WERI-Rb-1 (cell line): ENCODE measurements at regions not wholly inside any gene's neighbourhood (a gene's known extent, or its start where the extent isn't known, plus 50 kb on each side); places are given as distances from the start of the nearest gene placed in this dataset.
"Not testable (repeated sequence)": the region's sequence is repeated elsewhere in the genome, so short reads cannot be mapped to it uniquely, and the experiment has no call there.

ENCODE experiments used
- DNase-seq: peaks from one replicate; pipeline ENCODE4 v3.0.0-alpha.2; 2020
- H3K27ac ChIP-seq: fragments of 250-450 bp; sonication (Bioruptor Pico); 2 replicates; pipeline ENCODE4 v1.5.1; 2020; ENCODE audit warnings: mild to moderate bottlenecking, moderate library complexity
- H3K27me3 ChIP-seq: fragments of 250-450 bp; sonication (Bioruptor Pico); 2 replicates; pipeline ENCODE4 v1.5.1; 2021; ENCODE audit warnings: mild to moderate bottlenecking, low read depth, moderate library complexity; ENCODE audit not compliant: insufficient read depth, severe bottlenecking
- H3K36me3 ChIP-seq: fragments of 250-450 bp; sonication (Bioruptor Pico); 2 replicates; pipeline ENCODE4 v1.5.1; 2020; ENCODE audit warnings: mild to moderate bottlenecking, moderate library complexity
- H3K4me3 ChIP-seq: 2 replicates; pipeline ENCODE4 v1.5.1; 2011; ENCODE audit warnings: low read depth, mild to moderate bottlenecking, control low read depth, low read length
- H3K9me3 ChIP-seq: fragments of 250-450 bp; sonication (Bioruptor Pico); 2 replicates; pipeline ENCODE4 v1.5.1; 2021; ENCODE audit warnings: mild to moderate bottlenecking, moderate library complexity; ENCODE audit not compliant: severe bottlenecking
- TF ChIP-seq, protein P1 (sequence below): IDR thresholded peaks from 2 replicates; pipeline ENCODE4 v1.5.1; 2011; ENCODE audit warnings: low read depth, mild to moderate bottlenecking, control low read depth, inconsistent platforms, low read length

GRCh38 chr4:66562276-66562806, 892.1 kb upstream of the EPHA5 start:
- DNase-seq: no peak
- TF ChIP-seq, protein P1, sequence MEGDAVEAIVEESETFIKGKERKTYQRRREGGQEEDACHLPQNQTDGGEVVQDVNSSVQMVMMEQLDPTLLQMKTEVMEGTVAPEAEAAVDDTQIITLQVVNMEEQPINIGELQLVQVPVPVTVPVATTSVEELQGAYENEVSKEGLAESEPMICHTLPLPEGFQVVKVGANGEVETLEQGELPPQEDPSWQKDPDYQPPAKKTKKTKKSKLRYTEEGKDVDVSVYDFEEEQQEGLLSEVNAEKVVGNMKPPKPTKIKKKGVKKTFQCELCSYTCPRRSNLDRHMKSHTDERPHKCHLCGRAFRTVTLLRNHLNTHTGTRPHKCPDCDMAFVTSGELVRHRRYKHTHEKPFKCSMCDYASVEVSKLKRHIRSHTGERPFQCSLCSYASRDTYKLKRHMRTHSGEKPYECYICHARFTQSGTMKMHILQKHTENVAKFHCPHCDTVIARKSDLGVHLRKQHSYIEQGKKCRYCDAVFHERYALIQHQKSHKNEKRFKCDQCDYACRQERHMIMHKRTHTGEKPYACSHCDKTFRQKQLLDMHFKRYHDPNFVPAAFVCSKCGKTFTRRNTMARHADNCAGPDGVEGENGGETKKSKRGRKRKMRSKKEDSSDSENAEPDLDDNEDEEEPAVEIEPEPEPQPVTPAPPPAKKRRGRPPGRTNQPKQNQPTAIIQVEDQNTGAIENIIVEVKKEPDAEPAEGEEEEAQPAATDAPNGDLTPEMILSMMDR: no peak
- H3K27ac ChIP-seq: no peak overlapping the region

GRCh38 chr4:66561465-66562053, 891.3 kb upstream of the EPHA5 start:
- not testable (repeated sequence) for H3K27me3 ChIP-seq, H3K36me3 ChIP-seq, DNase-seq, H3K9me3 ChIP-seq, H3K27ac ChIP-seq, H3K4me3 ChIP-seq

More at GRCh38 chr4:66562276-66562806, 892.1 kb upstream of the EPHA5 start:
- H3K36me3 ChIP-seq: no peaks in the 10 kb centered on the region
- H3K4me3 ChIP-seq: no peak overlapping the region
- no peaks in the 10 kb centered on the region for H3K9me3 ChIP-seq
- H3K27me3 ChIP-seq: no peaks in the 10 kb centered on the region

- H3K36me3 ChIP-seq: no peaks in the 10 kb centered on the region
- H3K4me3 ChIP-seq: no peak overlapping the region
- H3K27me3 ChIP-seq: no peaks in the 10 kb centered on the region
- no peaks in the 10 kb centered on the region for H3K9me3 ChIP-seq
- TF ChIP-seq, protein P1: no peak
- no peak for DNase-seq
- H3K27ac ChIP-seq: no peak overlapping the region
These were observed 888.4 kb upstream of the EPHA5 start for GRCh38 chr4:66558651-66559050.

- Histone ChIP-seq H3K27me3 (no peaks in the 10 kb centered on the region), H3K9me3 (no peaks in the 10 kb centered on the region), H3K27ac (no peak overlapping the region), H3K36me3 (no peaks in the 10 kb centered on the region), H3K4me3 (no peak overlapping the region)
- DNase-seq: no peak
- TF ChIP-seq, protein P1: no peak
These were observed 886.5 kb upstream of the EPHA5 start for GRCh38 chr4:66556651-66557278.

DNA sequence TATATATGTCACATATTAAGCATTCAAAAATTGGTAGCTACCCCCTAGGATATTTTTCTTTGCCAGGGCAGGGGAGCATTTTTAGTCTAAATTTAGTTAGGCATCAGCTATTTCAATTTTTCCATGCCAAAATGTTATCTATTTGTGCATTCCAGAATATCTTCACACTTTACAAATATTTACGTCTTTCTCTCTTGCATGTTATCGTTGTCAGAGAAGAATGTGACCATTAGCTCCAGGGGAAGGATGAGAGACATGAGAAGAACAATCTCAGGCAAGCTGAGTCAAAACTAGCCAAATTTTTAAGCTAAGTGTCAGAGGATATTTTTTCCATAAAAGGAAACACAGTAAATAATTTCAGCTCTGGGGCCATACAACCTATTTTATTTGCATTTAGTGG, 885.0 kb upstream of the EPHA5 start:
- Histone ChIP-seq H3K9me3 (no peaks in the 10 kb centered on the region), H3K36me3 (no peaks in the 10 kb centered on the region), H3K27ac (no peak overlapping the region), H3K27me3 (no peaks in the 10 kb centered on the region), H3K4me3 (no peak overlapping the region)
- DNase-seq: no peak
- TF ChIP-seq, protein P1: no peak

DNA sequence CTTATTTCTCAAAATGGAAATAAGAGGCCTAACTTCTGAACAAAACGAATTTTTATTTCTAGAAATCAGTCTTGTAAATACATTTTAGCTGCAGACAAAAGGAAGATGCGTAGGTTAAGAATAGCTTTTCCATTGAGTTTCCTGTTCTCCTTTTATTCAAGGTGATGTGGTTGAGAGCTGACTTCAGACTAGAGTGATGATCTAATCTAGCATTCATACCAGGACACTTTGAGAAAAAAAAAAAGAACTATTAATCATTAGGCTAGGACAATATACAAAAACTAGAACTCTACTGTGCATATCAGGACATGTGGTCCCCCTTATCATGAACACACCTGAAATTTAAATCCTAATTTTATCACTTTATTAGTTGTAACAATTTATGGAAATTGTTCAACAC, 884.5 kb upstream of the EPHA5 start:
- Histone ChIP-seq H3K9me3 (no peaks in the 10 kb centered on the region), H3K27ac (no peak overlapping the region), H3K27me3 (no peaks in the 10 kb centered on the region), H3K36me3 (no peaks in the 10 kb centered on the region), H3K4me3 (no peak overlapping the region)
- no peak for DNase-seq
- TF ChIP-seq, protein P1: no peak

- not testable (repeated sequence) for DNase-seq, H3K36me3 ChIP-seq
These were observed 875.0 kb upstream of the EPHA5 start for GRCh38 chr4:66545301-66545700.

More at GRCh38 chr4:66545301-66545700, 875.0 kb upstream of the EPHA5 start:
- H3K9me3 ChIP-seq, H3K27ac ChIP-seq, H3K4me3 ChIP-seq, H3K27me3 ChIP-seq: not testable (repeated sequence)
